Hepatocyte (in vitro differentiated cells): ENCODE measurements at regions not wholly inside any gene's neighbourhood (a gene's known extent, or its start where the extent isn't known, plus 50 kb on each side); places are given as distances from the start of the nearest gene placed in this dataset.

Source experiments
- DNase-seq: peaks from one replicate; pipeline ENCODE4 v3.0.0-alpha.2; 2016; ENCODE audit warnings: low spot score
- H2AFZ ChIP-seq: fragments of 200-600 bp; sonication (generic); 2 replicates; pipeline ENCODE4 v1.6.0; 2016; ENCODE audit warnings: antibody characterized with exemption, mild to moderate bottlenecking
- H3K27ac ChIP-seq: fragments of 200-600 bp; sonication (generic); 2 replicates; pipeline ENCODE4 v1.5.1; 2016; ENCODE audit warnings: mild to moderate bottlenecking
- H3K27me3 ChIP-seq: fragments of 200-600 bp; sonication (generic); 2 replicates; pipeline ENCODE4 v1.6.1; 2016
- H3K36me3 ChIP-seq: fragments of 200-600 bp; sonication (generic); replicated peaks from 2 replicates; pipeline ENCODE4 v1.5.1; 2016; ENCODE audit warnings: low read depth; ENCODE audit not compliant: insufficient read depth
- H3K4me1 ChIP-seq: fragments of 200-600 bp; sonication (generic); 2 replicates; pipeline ENCODE4 v1.5.1; 2016; ENCODE audit warnings: mild to moderate bottlenecking, moderate library complexity; ENCODE audit not compliant: insufficient read depth
- H3K4me2 ChIP-seq: fragments of 200-600 bp; sonication (generic); 2 replicates; pipeline ENCODE4 v1.6.0; 2016
- H3K4me3 ChIP-seq: fragments of 200-600 bp; sonication (generic); 2 replicates; pipeline ENCODE4 v1.5.1; 2016; ENCODE audit warnings: mild to moderate bottlenecking
- H3K79me2 ChIP-seq: fragments of 200-600 bp; sonication (generic); 2 replicates; pipeline ENCODE4 v1.6.0; 2017; ENCODE audit warnings: mild to moderate bottlenecking
- H3K9me2 ChIP-seq: fragments of 200-600 bp; sonication (generic); replicated peaks from 2 replicates; pipeline ENCODE4 v1.6.0; 2017; ENCODE audit warnings: mild to moderate bottlenecking; ENCODE audit not compliant: insufficient read depth
- H3K9me3 ChIP-seq: fragments of 200-600 bp; sonication (generic); 2 replicates; pipeline ENCODE4 v1.5.1; 2016; ENCODE audit warnings: low read depth, mild to moderate bottlenecking
- H4K20me1 ChIP-seq: fragments of 200-600 bp; sonication (generic); 2 replicates; pipeline ENCODE4 v1.6.0; 2016; ENCODE audit warnings: mild to moderate bottlenecking; ENCODE audit not compliant: insufficient read depth, poor library complexity, severe bottlenecking
- CTCF ChIP-seq: fragments of 200-600 bp; sonication (generic); IDR thresholded peaks from 2 replicates; pipeline ENCODE4 v1.5.1; 2016; ENCODE audit warnings: antibody characterized with exemption, mild to moderate bottlenecking; ENCODE audit not compliant: poor library complexity
- EZH2 ChIP-seq: fragments of 200-600 bp; sonication (generic); IDR thresholded peaks from 2 replicates; pipeline ENCODE4 v1.6.1; 2016; ENCODE audit warnings: antibody characterized with exemption, mild to moderate bottlenecking, borderline replicate concordance
- EZH2phosphoT487 ChIP-seq: fragments of 200-600 bp; sonication (generic); IDR thresholded peaks from one replicate; pipeline ENCODE4 v1.6.1; 2018; ENCODE audit warnings: antibody characterized with exemption, mild to moderate bottlenecking, low read depth, moderate library complexity; ENCODE audit not compliant: unreplicated experiment, severe bottlenecking
- WGBS: methylation state at CpG from one replicate; pipeline ENCODE4 v1.1.6; 2016; ENCODE audit warnings: low lambda C conversion rate; ENCODE audit errors: missing lambda C conversion rate; 5-methylcytosine and 5-hydroxymethylcytosine counted together

DNA sequence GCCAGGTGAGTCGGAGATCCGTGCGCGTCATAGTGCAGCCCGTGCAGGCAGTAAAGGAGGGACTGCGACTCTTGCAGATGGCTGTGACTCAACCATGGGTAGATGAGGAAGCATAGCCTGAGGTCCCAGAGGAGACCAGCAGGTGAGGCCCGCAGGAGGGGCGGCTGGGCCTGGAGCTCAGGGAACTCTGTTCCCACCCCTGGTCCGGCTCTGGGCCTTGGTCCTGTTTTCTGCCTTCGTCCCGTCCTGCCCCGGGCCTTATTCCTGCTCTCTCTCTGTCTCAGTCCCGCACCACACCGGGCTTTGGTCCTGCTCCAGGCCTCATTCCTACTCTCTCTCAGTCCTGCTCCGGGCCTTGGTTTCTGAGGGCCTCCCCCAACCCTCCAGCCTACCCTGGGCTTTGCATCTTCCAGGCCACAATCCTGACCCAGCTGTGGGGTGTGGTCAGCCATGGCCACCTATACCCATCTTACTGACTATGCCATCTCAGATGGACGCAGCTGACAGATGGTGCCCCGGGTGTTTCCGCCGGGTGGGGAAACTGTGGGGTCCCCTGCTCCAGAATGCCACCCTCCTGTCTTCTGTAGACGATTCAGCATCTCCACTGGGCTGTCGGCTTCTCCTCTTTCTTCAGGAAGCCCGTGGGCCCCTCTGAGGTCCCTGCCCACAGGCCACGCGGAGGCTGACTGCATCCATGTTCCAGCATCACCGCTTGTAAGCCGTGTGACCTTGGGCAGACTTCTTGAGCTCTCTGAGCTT, 1134.1 kb downstream of the BRD1 start:
- H3K79me2 ChIP-seq, result no peaks in the 10 kb centered on the region
- WGBS, result 96% methylated on average over 25 of the region's 26 CpGs

GRCh38 chr22:48692734-48693376, 1134.8 kb downstream of the BRD1 start:
- H3K4me1 ChIP-seq, result no peaks in the 10 kb centered on the region
- no peak for DNase-seq
- no peaks in the 10 kb centered on the region for H3K79me2 ChIP-seq
- no peak overlapping the region for H3K4me3 ChIP-seq
- no peaks in the 10 kb centered on the region for H3K27me3 ChIP-seq
- no peaks in the 10 kb centered on the region for H4K20me1 ChIP-seq
- H3K36me3 ChIP-seq, result no peaks in the 10 kb centered on the region
- TF ChIP-seq EZH2 (no peak), EZH2phosphoT487 (no peak), CTCF (no peak)
- no peak overlapping the region for H2AFZ ChIP-seq
- 82% methylated on average over 31 of the region's 31 CpGs for WGBS
- no peak overlapping the region for H3K27ac ChIP-seq
- no peaks in the 10 kb centered on the region for H3K9me3 ChIP-seq
- no peaks in the 10 kb centered on the region for H3K9me2 ChIP-seq
- no peak overlapping the region for H3K4me2 ChIP-seq

More for the DNA sequence above, 1134.1 kb downstream of the BRD1 start:
- Histone ChIP-seq H3K9me3 (no peaks in the 10 kb centered on the region), H3K36me3 (no peaks in the 10 kb centered on the region), H2AFZ (no peak overlapping the region), H3K4me1 (no peaks in the 10 kb centered on the region), H3K27ac (no peak overlapping the region), H3K4me3 (no peak overlapping the region), H3K9me2 (no peaks in the 10 kb centered on the region), H3K4me2 (no peak overlapping the region), H3K27me3 (no peaks in the 10 kb centered on the region), H4K20me1 (no peaks in the 10 kb centered on the region)
- no peak for DNase-seq
- no peak for TF ChIP-seq EZH2
- TF ChIP-seq EZH2phosphoT487, result no peak
- no peak for TF ChIP-seq CTCF

GRCh38 chr22:48691431-48691851, 1136.2 kb downstream of the BRD1 start:
- no peak overlapping the region for H3K4me3 ChIP-seq
- H3K27me3 ChIP-seq, result no peaks in the 10 kb centered on the region
- no peaks in the 10 kb centered on the region for H3K9me3 ChIP-seq
- H3K36me3 ChIP-seq, result no peaks in the 10 kb centered on the region
- no peak overlapping the region for H2AFZ ChIP-seq
- no peak overlapping the region for H3K27ac ChIP-seq
- H3K9me2 ChIP-seq, result no peaks in the 10 kb centered on the region
- no peak for DNase-seq
- no peak for TF ChIP-seq EZH2phosphoT487
- TF ChIP-seq EZH2, result no peak
- no peak for TF ChIP-seq CTCF
- H3K4me1 ChIP-seq, result no peaks in the 10 kb centered on the region
- H4K20me1 ChIP-seq, result no peaks in the 10 kb centered on the region
- 96% methylated on average over 21 of the region's 21 CpGs for WGBS
- no peak overlapping the region for H3K4me2 ChIP-seq
- no peaks in the 10 kb centered on the region for H3K79me2 ChIP-seq
